ENCODE measurements at regions not wholly inside any gene's neighbourhood (a gene's known extent, or its start where the extent isn't known, plus 50 kb on each side); places are given as distances from the start of the nearest gene placed in this dataset.

DNA sequence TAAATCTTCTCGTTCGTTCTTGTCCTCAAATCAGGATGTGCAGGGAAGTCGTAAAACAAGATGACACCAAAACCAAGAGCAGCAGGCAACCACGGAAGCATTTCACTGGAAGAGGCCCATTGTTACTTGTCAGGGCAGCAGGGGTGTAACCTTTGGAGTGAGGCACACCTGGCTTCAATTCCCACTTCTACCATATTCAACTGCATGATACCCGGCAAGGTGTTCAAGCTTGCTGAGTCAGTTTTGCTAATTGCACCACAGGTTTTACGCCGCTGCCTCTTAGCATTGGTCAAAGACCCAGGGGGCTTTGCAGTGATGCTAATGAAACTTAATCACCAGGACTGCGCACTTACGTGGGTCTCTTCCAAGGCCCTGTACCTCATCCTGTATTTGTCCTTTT lies 50.0 kb upstream of the PTER start:
- Histone ChIP-seq H3K27me3 (ENCODE audit: control insufficient read depth, insufficient read depth, low read length) (no peaks in the 10 kb centered on the region), H3K9me3 (ENCODE audit: control insufficient read depth, low read depth, low read length) (no peaks in the 10 kb centered on the region), H3K27ac (ENCODE audit: low read length) (no peak overlapping the region), H3K36me3 (ENCODE audit: control insufficient read depth, insufficient read depth, low read length) (no peaks in the 10 kb centered on the region), H3K4me3 (ENCODE audit: low read length) (no peak overlapping the region), H3K4me1 (ENCODE audit: control insufficient read depth, insufficient read depth, low read length) (no peaks in the 10 kb centered on the region)
- WGBS (ENCODE audit: insufficient coverage, low lambda C conversion rate), result 75% methylated on average over 2 of the region's 9 CpGs
- no peak for DNase-seq
